ENCODE measurements at regions not wholly inside any gene's neighbourhood (a gene's known extent, or its start where the extent isn't known, plus 50 kb on each side); places are given as distances from the start of the nearest gene placed in this dataset.

- TF ChIP-seq, protein P1, sequence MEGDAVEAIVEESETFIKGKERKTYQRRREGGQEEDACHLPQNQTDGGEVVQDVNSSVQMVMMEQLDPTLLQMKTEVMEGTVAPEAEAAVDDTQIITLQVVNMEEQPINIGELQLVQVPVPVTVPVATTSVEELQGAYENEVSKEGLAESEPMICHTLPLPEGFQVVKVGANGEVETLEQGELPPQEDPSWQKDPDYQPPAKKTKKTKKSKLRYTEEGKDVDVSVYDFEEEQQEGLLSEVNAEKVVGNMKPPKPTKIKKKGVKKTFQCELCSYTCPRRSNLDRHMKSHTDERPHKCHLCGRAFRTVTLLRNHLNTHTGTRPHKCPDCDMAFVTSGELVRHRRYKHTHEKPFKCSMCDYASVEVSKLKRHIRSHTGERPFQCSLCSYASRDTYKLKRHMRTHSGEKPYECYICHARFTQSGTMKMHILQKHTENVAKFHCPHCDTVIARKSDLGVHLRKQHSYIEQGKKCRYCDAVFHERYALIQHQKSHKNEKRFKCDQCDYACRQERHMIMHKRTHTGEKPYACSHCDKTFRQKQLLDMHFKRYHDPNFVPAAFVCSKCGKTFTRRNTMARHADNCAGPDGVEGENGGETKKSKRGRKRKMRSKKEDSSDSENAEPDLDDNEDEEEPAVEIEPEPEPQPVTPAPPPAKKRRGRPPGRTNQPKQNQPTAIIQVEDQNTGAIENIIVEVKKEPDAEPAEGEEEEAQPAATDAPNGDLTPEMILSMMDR (IDR thresholded peaks at IDR 0.05) = no peak
Observed at GRCh38 chr12:17591005-17591681, 498.9 kb downstream of the RERGL start.

DNA sequence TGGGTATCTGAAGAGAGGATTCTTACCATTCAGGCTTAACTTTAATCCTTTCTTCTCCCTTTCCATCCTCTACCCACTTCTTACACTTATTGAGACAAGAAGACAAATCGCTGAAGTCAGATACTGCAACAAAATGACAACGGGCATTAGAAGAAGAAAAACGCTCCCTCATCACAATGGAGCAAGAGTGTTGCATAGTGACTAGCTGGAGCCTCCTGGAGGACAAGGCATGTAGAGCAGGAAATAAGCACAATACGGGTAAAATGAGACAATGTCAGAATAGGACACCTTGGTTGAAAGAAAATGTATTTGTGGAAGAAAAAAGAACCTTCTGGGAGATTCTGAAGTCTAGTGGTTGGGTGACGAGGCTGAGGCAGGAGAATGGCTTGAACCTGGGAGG is 501.0 kb downstream of the RERGL start:
- TF ChIP-seq, protein P1 (IDR thresholded peaks at IDR 0.05) = peak; percentile 73

GRCh38 chr12:17579205-17580026 is 510.6 kb downstream of the RERGL start:
- TF ChIP-seq, protein P1 (IDR thresholded peaks at IDR 0.05) = no peak

DNA sequence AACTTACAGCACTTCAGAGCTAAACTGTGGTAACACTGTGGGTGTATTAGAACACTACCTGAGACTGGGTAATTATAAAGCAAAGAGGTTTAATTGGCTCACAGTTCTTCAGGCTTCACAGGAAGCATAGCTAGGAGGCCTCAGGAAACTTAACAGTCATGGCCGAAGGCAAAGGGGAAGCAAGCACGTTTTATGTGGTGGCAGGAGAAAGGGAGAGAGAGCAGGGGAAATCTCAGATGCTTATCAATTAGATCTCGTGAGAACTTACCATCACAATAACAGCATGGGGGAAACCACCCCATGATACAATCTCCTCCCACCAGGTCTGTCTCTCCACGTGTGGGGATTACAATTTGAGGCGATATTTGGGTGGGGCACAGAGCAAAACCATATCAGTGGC is 512.6 kb downstream of the RERGL start:
- TF ChIP-seq, protein P1 (IDR thresholded peaks at IDR 0.05) = no peak

DNA sequence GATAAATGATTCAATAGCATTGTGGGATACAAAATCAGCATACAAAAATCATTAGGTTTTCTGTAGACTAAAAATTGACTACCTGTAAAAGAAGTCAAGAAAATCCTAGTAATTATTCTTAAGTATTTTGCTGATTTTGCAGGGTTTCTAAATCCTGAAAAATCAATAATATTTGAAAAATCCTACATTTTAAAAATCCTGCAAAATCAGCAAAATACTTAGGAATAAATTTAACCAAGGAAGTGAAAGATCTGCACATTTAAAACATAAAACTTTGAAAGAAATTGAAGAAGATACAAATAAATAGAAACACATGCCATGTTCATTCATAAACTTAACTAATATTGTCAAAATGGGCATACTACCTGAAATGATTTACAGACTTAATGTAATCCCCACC is 517.7 kb downstream of the RERGL start:
- TF ChIP-seq, protein P1 (IDR thresholded peaks at IDR 0.05) = no peak

DNA sequence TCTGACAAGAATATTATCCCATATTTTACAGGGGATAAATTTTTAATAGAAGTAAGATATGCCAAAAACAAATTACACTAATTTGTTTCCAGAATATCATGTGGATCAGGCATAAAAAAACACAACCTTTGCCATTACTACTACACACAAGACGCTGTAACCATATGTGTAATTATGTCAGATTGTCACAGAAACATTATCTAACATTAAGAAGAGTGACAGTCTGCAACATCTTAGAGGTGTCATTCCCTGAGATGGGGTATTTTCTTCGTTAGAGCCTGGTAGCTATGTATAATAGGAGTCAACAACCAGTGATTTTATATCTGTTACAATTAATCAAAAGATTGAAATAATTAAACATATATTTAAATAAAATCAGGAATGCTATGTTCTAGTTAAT is 518.9 kb downstream of the RERGL start:
- TF ChIP-seq, protein P1 (IDR thresholded peaks at IDR 0.05) = no peak

GRCh38 chr12:17550011-17550410 is 540.0 kb downstream of the RERGL start:
- TF ChIP-seq, protein P1 (IDR thresholded peaks at IDR 0.05) = no peak

All from LNCAP (cell line).